Chondrocyte (in vitro differentiated cells): ENCODE measurements at regions not wholly inside any gene's neighbourhood (a gene's known extent, or its start where the extent isn't known, plus 50 kb on each side); places are given as distances from the start of the nearest gene placed in this dataset.

ENCODE experiments used
- DNase-seq: peaks from one replicate; pipeline ENCODE4 v3.0.0; 2021; ENCODE audit warnings: mixed read lengths, low spot score
- H3K27ac Mint-ChIP-seq: one replicate; pipeline ENCODE4 v1.8.0; 2021; ENCODE audit warnings: mild to moderate bottlenecking, moderate library complexity, mixed read lengths; ENCODE audit not compliant: unreplicated experiment
- H3K27me3 Mint-ChIP-seq: 2 replicates; pipeline ENCODE4 v1.8.0; 2021; ENCODE audit warnings: low read depth, mixed read lengths
- H3K36me3 Mint-ChIP-seq: 2 replicates; pipeline ENCODE4 v1.8.0; 2021; ENCODE audit warnings: low read depth, mixed read lengths
- H3K4me1 Mint-ChIP-seq: 2 replicates; pipeline ENCODE4 v1.8.0; 2021; ENCODE audit warnings: low read depth, mild to moderate bottlenecking, mixed read lengths
- H3K4me3 Mint-ChIP-seq: one replicate; pipeline ENCODE4 v1.8.0; 2021; ENCODE audit warnings: mild to moderate bottlenecking, moderate library complexity, mixed read lengths; ENCODE audit not compliant: unreplicated experiment
- H3K9me3 Mint-ChIP-seq: 2 replicates; pipeline ENCODE4 v1.8.0; 2021; ENCODE audit warnings: low read depth, mixed read lengths
- CTCF ChIP-seq: fragments of 200-600 bp; sonication (generic); IDR thresholded peaks from 2 replicates; pipeline ENCODE4 v1.5.0; 2021; ENCODE audit warnings: antibody characterized with exemption, mild to moderate bottlenecking, moderate library complexity

DNA sequence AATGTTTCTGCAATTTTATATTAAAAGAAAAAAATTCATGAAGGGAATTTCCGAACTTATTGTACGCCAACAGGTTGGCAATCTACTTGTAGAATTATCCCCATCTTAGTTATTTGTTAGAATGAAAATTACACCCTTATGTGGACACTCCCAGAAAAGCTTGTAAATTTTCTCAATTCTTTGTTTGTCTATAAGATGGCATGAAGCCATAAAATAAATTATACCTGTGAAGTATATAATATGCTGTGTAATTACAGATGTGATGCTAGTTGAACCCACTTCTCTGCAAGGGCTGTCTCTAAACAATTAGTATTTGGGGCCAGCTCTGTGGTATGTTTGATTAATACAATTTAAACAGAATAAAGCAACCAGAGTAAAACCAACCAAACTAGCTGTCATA is 52.1 kb upstream of the DSP start:
- peaks cover 13% of the 10 kb centered on the region for H3K9me3 Mint-ChIP-seq
- H3K36me3 Mint-ChIP-seq = peaks cover 2% of the 10 kb centered on the region
- H3K4me1 Mint-ChIP-seq = no peaks in the 10 kb centered on the region
- no peaks in the 10 kb centered on the region for H3K27me3 Mint-ChIP-seq
- no peak for DNase-seq
- no peak overlapping the region for H3K4me3 Mint-ChIP-seq
- H3K27ac Mint-ChIP-seq = no peak overlapping the region
- no peak for TF ChIP-seq CTCF
